Osteocyte (in vitro differentiated cells): ENCODE measurements at regions not wholly inside any gene's neighbourhood (a gene's known extent, or its start where the extent isn't known, plus 50 kb on each side); places are given as distances from the start of the nearest gene placed in this dataset.

ENCODE experiments used
- DNase-seq: peaks from one replicate; pipeline ENCODE4 v3.0.0; 2021; ENCODE audit warnings: mixed read lengths; ENCODE audit not compliant: unreplicated experiment; ENCODE audit errors: extremely low spot score
- H3K27ac Mint-ChIP-seq: one replicate; pipeline ENCODE4 v1.8.0; 2021; ENCODE audit warnings: mild to moderate bottlenecking, mixed read lengths; ENCODE audit not compliant: unreplicated experiment
- H3K27me3 Mint-ChIP-seq: one replicate; pipeline ENCODE4 v1.8.0; 2021; ENCODE audit warnings: mixed read lengths; ENCODE audit not compliant: unreplicated experiment
- H3K36me3 Mint-ChIP-seq: one replicate; pipeline ENCODE4 v1.8.0; 2021; ENCODE audit warnings: mixed read lengths; ENCODE audit not compliant: unreplicated experiment
- H3K4me1 Mint-ChIP-seq: one replicate; pipeline ENCODE4 v1.8.0; 2021; ENCODE audit warnings: mixed read lengths; ENCODE audit not compliant: unreplicated experiment
- H3K4me3 Mint-ChIP-seq: one replicate; pipeline ENCODE4 v1.8.0; 2021; ENCODE audit warnings: mild to moderate bottlenecking, moderate library complexity, mixed read lengths; ENCODE audit not compliant: unreplicated experiment
- H3K9me3 Mint-ChIP-seq: one replicate; pipeline ENCODE4 v1.8.0; 2021; ENCODE audit warnings: mixed read lengths; ENCODE audit not compliant: unreplicated experiment
- CTCF ChIP-seq: fragments of 200-600 bp; sonication (generic); IDR thresholded peaks from 2 replicates; pipeline ENCODE4 v1.5.0; 2021; ENCODE audit warnings: antibody characterized with exemption, mild to moderate bottlenecking, moderate library complexity

GRCh38 chr3:1692428-1692827 lies 406.2 kb upstream of the CNTN4 start:
- Mint-ChIP-seq H3K4me1 (no peaks in the 10 kb centered on the region), H3K4me3 (no peak overlapping the region)
- no peak for TF ChIP-seq CTCF

GRCh38 chr3:1693145-1693544 lies 405.5 kb upstream of the CNTN4 start:
- Mint-ChIP-seq H3K36me3 (no peaks in the 10 kb centered on the region), H3K4me1 (no peaks in the 10 kb centered on the region), H3K4me3 (no peak overlapping the region), H3K27ac (no peak overlapping the region), H3K27me3 (no peaks in the 10 kb centered on the region), H3K9me3 (peaks cover 14% of the 10 kb centered on the region)
- TF ChIP-seq CTCF: no peak
- no peak for DNase-seq

More at GRCh38 chr3:1692428-1692827, 406.2 kb upstream of the CNTN4 start:
- no peak overlapping the region for H3K27ac Mint-ChIP-seq
- H3K36me3 Mint-ChIP-seq: no peaks in the 10 kb centered on the region
- peaks cover 14% of the 10 kb centered on the region for H3K9me3 Mint-ChIP-seq
- no peak for DNase-seq
- no peaks in the 10 kb centered on the region for H3K27me3 Mint-ChIP-seq

- no peaks in the 10 kb centered on the region for H3K4me1 Mint-ChIP-seq
- no peaks in the 10 kb centered on the region for H3K36me3 Mint-ChIP-seq
- no peak overlapping the region for H3K4me3 Mint-ChIP-seq
These were observed 401.9 kb upstream of the CNTN4 start for GRCh38 chr3:1696669-1697275.

GRCh38 chr3:1699361-1699920 lies 399.2 kb upstream of the CNTN4 start:
- no peak for TF ChIP-seq CTCF
- no peaks in the 10 kb centered on the region for H3K4me1 Mint-ChIP-seq
- H3K4me3 Mint-ChIP-seq: no peak overlapping the region
- no peaks in the 10 kb centered on the region for H3K27me3 Mint-ChIP-seq
- H3K36me3 Mint-ChIP-seq: no peaks in the 10 kb centered on the region
- no peaks in the 10 kb centered on the region for H3K9me3 Mint-ChIP-seq
- DNase-seq: no peak
- H3K27ac Mint-ChIP-seq: no peak overlapping the region

More at GRCh38 chr3:1696669-1697275, 401.9 kb upstream of the CNTN4 start:
- peaks cover 11% of the 10 kb centered on the region for H3K9me3 Mint-ChIP-seq
- no peak overlapping the region for H3K27ac Mint-ChIP-seq
- no peaks in the 10 kb centered on the region for H3K27me3 Mint-ChIP-seq
- TF ChIP-seq CTCF: no peak
- DNase-seq: no peak

- no peak for TF ChIP-seq CTCF
- Mint-ChIP-seq H3K9me3 (no peaks in the 10 kb centered on the region), H3K4me1 (no peaks in the 10 kb centered on the region), H3K27me3 (no peaks in the 10 kb centered on the region), H3K4me3 (no peak overlapping the region), H3K27ac (no peak overlapping the region), H3K36me3 (no peaks in the 10 kb centered on the region)
- DNase-seq: no peak
These were observed 398.0 kb upstream of the CNTN4 start for GRCh38 chr3:1700650-1701049.
